ENCODE measurements at regions not wholly inside any gene's neighbourhood (a gene's known extent, or its start where the extent isn't known, plus 50 kb on each side); places are given as distances from the start of the nearest gene placed in this dataset.
"Not testable (repeated sequence)": the region's sequence is repeated elsewhere in the genome, so short reads cannot be mapped to it uniquely, and the experiment has no call there.

- DNase-seq (ENCODE audit: low read depth), result not testable (repeated sequence)
Observed at GRCh38 chr1:120248203-120248602, 71.9 kb upstream of the SEC22B start.

GRCh38 chr1:120243867-120244266 lies 67.5 kb upstream of the SEC22B start:
- H3K4me3 ChIP-seq (ENCODE audit: low read length), result not testable (repeated sequence)

More at GRCh38 chr1:120248203-120248602, 71.9 kb upstream of the SEC22B start:
- H3K4me3 ChIP-seq (ENCODE audit: low read length), result not testable (repeated sequence)

GRCh38 chr1:120242582-120242981 lies 66.3 kb upstream of the SEC22B start:
- H3K4me3 ChIP-seq (ENCODE audit: low read length), result not testable (repeated sequence)

More at GRCh38 chr1:120243867-120244266, 67.5 kb upstream of the SEC22B start:
- not testable (repeated sequence) for DNase-seq (ENCODE audit: low read depth)

DNA sequence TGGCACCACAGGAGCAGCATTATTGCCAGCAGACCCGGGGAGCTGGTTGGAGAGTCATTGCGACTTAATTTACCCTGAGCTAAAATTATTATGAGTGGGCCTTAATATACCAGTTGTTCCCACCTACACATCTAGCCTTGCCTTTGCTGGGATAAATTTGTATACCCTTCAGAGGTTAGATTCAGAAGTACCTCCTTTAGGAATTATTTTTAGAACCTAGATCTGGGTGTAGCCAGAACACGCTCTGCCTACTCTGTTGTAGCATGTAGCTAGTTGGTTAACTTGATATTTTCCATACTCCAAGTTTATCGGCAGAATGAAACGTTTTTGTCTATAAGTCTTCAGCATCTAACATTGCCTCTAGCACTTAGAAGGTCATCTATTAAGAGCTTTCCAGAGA lies 65.5 kb upstream of the SEC22B start:
- not testable (repeated sequence) for DNase-seq (ENCODE audit: low read depth); H3K4me3 ChIP-seq (ENCODE audit: low read length)

More at GRCh38 chr1:120242582-120242981, 66.3 kb upstream of the SEC22B start:
- not testable (repeated sequence) for DNase-seq (ENCODE audit: low read depth)

DNA sequence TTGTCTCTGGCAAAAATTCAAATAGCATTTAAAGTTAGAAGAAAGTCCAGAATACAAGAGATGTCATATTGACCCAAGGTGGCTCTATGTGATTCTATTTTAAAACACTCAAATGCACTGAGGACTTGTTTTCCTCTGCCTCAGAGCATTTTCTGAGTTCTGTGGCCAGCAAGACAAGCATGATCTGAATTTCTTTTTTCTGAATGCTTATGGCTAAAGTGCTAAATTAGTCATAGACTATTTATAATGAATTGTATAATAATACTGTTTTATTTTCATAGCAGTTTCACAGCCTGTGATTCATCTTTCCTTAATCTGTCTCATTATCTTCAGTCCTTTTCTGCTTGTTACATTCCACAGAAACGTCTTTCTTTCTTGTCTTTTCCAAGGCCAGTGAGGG lies 63.9 kb upstream of the SEC22B start:
- not testable (repeated sequence) for DNase-seq (ENCODE audit: low read depth); H3K4me3 ChIP-seq (ENCODE audit: low read length)

- not testable (repeated sequence) for H3K4me3 ChIP-seq (ENCODE audit: low read length); DNase-seq (ENCODE audit: low read depth)
Observed at GRCh38 chr1:120239351-120239750, 63.0 kb upstream of the SEC22B start.

GRCh38 chr1:120238867-120239266 lies 62.5 kb upstream of the SEC22B start:
- not testable (repeated sequence) for H3K4me3 ChIP-seq (ENCODE audit: low read length); DNase-seq (ENCODE audit: low read depth)

- not testable (repeated sequence) for H3K4me3 ChIP-seq (ENCODE audit: low read length); DNase-seq (ENCODE audit: low read depth)
Observed at GRCh38 chr1:120233661-120234018, 57.3 kb upstream of the SEC22B start.

- DNase-seq (ENCODE audit: low read depth); H3K4me3 ChIP-seq (ENCODE audit: low read length): not testable (repeated sequence)
Observed at GRCh38 chr1:120232834-120233660, 56.7 kb upstream of the SEC22B start.

- not testable (repeated sequence) for DNase-seq (ENCODE audit: low read depth); H3K4me3 ChIP-seq (ENCODE audit: low read length)
Observed at GRCh38 chr1:120229835-120230234, 53.5 kb upstream of the SEC22B start.

Measured in retinal pigment epithelial cell (primary cell).